GM18909 (cell line): ENCODE measurements at regions not wholly inside any gene's neighbourhood (a gene's known extent, or its start where the extent isn't known, plus 50 kb on each side); places are given as distances from the start of the nearest gene placed in this dataset.

Source experiments
- ATAC-seq: cut with Tn5 transposase; IDR thresholded peaks from one replicate; pipeline ENCODE4 v1.9.1; 2021; ENCODE audit warnings: mild to moderate bottlenecking; ENCODE audit not compliant: unreplicated experiment, poor library complexity

- no peak for ATAC-seq
Observed at GRCh38 chr12:81843599-81843998, 84.4 kb upstream of the PPFIA2 start.

DNA sequence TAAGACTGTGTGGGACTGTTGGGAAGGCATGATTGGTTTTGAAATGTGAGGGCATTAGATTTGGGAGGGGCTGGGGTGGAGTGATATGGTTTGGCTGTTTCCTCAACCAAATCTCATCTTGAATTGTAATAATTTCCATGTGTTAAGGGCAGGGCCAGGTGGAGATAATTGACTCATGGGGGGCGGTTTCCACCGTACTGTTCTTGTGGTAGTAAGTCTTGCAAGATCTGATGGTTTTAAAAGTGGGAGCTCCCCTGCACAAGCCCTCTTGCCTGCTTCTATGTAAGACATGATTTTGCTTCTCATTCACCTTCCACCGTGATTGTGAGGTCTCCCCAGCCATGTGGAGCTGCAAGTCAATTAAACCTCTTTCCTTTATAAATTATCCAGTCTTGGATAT, 76.6 kb upstream of the PPFIA2 start:
- ATAC-seq: no peak

GRCh38 chr12:81819991-81820633, 61.0 kb upstream of the PPFIA2 start:
- no peak for ATAC-seq

DNA sequence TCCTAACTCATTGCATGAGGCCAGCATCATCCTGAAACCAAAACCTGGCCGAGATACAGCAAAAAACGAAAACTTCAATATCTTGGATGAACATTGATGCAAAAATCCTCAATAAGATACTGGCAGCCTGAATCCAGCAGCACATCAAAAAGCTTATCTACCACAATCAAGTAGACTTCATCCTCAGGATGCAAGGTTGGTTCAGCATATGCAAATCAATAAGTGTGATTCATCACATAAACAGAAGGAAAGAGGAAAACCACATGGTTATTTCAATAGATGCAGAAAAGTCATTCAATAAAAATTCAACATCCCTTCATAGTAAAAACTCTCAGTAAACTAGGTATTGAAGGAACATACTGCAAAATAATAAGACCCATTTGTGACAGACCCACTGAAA, 56.5 kb upstream of the PPFIA2 start:
- ATAC-seq: no peak

GRCh38 chr12:81811778-81812125, 52.6 kb upstream of the PPFIA2 start:
- ATAC-seq: no peak

DNA sequence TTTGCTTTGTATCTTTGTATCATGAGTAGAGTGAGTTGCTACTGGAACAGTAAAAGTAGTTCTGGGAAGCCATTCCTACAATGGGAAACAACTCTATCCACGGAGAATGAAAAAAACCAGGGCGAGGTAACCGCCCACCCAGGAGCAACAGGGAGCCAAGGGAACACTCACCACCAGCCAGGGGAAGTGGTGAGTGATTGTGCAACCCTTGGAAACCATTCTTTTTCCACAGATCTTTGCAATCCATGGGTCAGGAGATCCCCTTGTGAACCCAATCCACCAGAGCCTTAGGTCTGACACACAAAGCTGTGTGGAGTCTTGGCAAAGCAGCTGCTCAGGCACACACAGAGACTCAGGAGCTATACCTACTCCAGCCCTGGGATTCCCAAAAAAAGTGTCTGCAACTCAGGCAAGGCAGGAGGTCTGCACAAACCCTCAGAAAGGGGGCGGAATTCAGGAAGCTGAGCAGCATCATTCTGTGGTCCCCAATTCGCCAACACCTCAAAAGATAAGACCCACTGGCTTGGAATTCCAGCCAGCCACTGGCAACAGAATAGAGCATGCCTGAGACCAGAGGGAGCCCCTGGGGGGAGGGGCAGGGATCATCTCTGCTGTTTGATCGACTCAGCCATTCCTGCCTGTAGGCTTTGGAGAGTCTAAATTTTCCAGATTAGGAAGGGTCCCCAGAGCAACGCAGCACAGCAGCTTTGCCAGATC, 52.1 kb upstream of the PPFIA2 start:
- no peak for ATAC-seq

GRCh38 chr12:81809829-81810595, 50.9 kb upstream of the PPFIA2 start:
- ATAC-seq: peak; percentile 82

DNA sequence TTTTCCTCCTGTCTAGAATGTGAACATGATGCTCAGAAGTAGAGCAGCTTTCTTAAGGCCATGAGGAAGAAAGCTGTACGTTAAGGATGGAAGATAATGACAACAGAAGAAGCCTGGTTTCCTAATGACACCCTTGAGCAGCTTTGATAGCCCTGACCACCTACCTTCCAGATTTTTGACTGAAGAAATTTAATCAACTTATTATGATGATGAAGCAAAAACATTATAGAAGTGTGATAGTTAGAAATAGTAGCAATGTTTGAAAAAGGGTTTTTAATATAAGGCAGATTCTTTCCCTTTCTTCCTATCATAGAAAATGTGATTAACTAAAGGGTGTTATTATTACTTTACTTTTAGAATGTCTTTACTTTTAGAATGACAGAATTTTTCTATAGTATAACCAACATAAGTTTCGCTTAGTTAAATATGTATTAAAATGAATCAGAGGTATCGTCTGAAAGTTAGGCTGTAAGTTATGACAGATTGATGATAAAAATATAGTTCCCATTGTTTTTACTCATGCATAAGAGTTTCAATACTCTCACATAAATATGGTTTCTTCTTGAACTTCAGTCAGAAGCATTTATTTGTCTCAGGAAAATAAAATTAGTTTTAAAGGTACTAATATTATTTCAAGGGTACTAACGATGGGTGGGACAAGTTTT, 50.1 kb upstream of the PPFIA2 start:
- ATAC-seq: no peak
